Parathyroid adenoma (tissue), 2 donors: ENCODE measurements at regions not wholly inside any gene's neighbourhood (a gene's known extent, or its start where the extent isn't known, plus 50 kb on each side); places are given as distances from the start of the nearest gene placed in this dataset.

ENCODE experiments used
- H2AFZ ChIP-seq: fragments of 300-600 bp; sonication (generic); one replicate; pipeline ENCODE4 v1.7.0; 2017; ENCODE audit warnings: antibody characterized with exemption, mild to moderate bottlenecking
- H3K27ac ChIP-seq: fragments of 300-600 bp; sonication (generic); one replicate; pipeline ENCODE4 v1.7.0; 2017
- H3K27me3 ChIP-seq: fragments of 300-600 bp; sonication (generic); one replicate; pipeline ENCODE4 v1.7.0; 2017; ENCODE audit warnings: low read length; ENCODE audit not compliant: control insufficient read depth, insufficient read depth
- H3K36me3 ChIP-seq: fragments of 300-600 bp; sonication (generic); one replicate; pipeline ENCODE4 v1.7.0; 2017; ENCODE audit warnings: low read length; ENCODE audit not compliant: control insufficient read depth, insufficient read depth
- H3K4me1 ChIP-seq: fragments of 300-600 bp; sonication (generic); one replicate; pipeline ENCODE4 v1.7.0; 2017; ENCODE audit warnings: control low read depth
- H3K4me2 ChIP-seq: fragments of 300-600 bp; sonication (generic); one replicate; pipeline ENCODE4 v1.7.0; 2017; ENCODE audit warnings: low read length
- H3K4me3 ChIP-seq: fragments of 300-600 bp; sonication (generic); one replicate; pipeline ENCODE4 v1.7.0; 2017; ENCODE audit warnings: low read depth, low read length
- H3K79me2 ChIP-seq: fragments of 300-600 bp; sonication (generic); one replicate; pipeline ENCODE4 v1.7.0; 2017; ENCODE audit warnings: control low read depth
- H3K9ac ChIP-seq: fragments of 300-600 bp; sonication (generic); one replicate; pipeline ENCODE4 v1.7.0; 2017; ENCODE audit warnings: mild to moderate bottlenecking
- H3K9me3 ChIP-seq: fragments of 300-600 bp; sonication (generic); one replicate; pipeline ENCODE4 v1.7.0; 2017; ENCODE audit warnings: low read length; ENCODE audit not compliant: control insufficient read depth
- CTCF ChIP-seq: fragments of 300-600 bp; sonication (generic); IDR thresholded peaks from one replicate; pipeline ENCODE4 v1.7.0; 2017; ENCODE audit warnings: antibody characterized with exemption, mild to moderate bottlenecking
- donor health status: primary hyperparathyroidism.

GRCh38 chr1:22350924-22351767, 100.5 kb upstream of the ZBTB40 start:
- no peak overlapping the region for H3K27ac ChIP-seq
- H3K4me1 ChIP-seq = no peaks in the 10 kb centered on the region
- no peaks in the 10 kb centered on the region for H3K9me3 ChIP-seq
- no peak overlapping the region for H3K4me2 ChIP-seq
- no peaks in the 10 kb centered on the region for H3K79me2 ChIP-seq
- H3K27me3 ChIP-seq = no peaks in the 10 kb centered on the region
- H2AFZ ChIP-seq = no peak overlapping the region
- TF ChIP-seq CTCF = no peak
- no peak overlapping the region for H3K9ac ChIP-seq
- H3K36me3 ChIP-seq = no peaks in the 10 kb centered on the region
- no peak overlapping the region for H3K4me3 ChIP-seq

- no peak for TF ChIP-seq CTCF
- Histone ChIP-seq H3K36me3 (no peaks in the 10 kb centered on the region), H3K4me3 (no peak overlapping the region), H3K9ac (no peak overlapping the region), H3K4me2 (no peak overlapping the region), H3K79me2 (no peaks in the 10 kb centered on the region), H3K27ac (no peak overlapping the region), H3K9me3 (no peaks in the 10 kb centered on the region), H3K27me3 (no peaks in the 10 kb centered on the region), H2AFZ (no peak overlapping the region), H3K4me1 (no peaks in the 10 kb centered on the region)
Observed at GRCh38 chr1:22351768-22352080, 99.9 kb upstream of the ZBTB40 start.

GRCh38 chr1:22352355-22352754, 99.3 kb upstream of the ZBTB40 start:
- Histone ChIP-seq H3K4me3 (no peak overlapping the region), H3K4me1 (no peaks in the 10 kb centered on the region), H2AFZ (no peak overlapping the region), H3K27me3 (no peaks in the 10 kb centered on the region), H3K79me2 (no peaks in the 10 kb centered on the region), H3K36me3 (no peaks in the 10 kb centered on the region), H3K27ac (no peak overlapping the region), H3K9me3 (no peaks in the 10 kb centered on the region), H3K9ac (no peak overlapping the region), H3K4me2 (no peak overlapping the region)
- TF ChIP-seq CTCF = no peak

- H3K4me2 ChIP-seq = no peak overlapping the region
- H3K79me2 ChIP-seq = no peaks in the 10 kb centered on the region
- H3K27me3 ChIP-seq = no peaks in the 10 kb centered on the region
- H3K4me3 ChIP-seq = no peak overlapping the region
- no peaks in the 10 kb centered on the region for H3K9me3 ChIP-seq
- no peak overlapping the region for H3K9ac ChIP-seq
- H2AFZ ChIP-seq = no peak overlapping the region
- no peaks in the 10 kb centered on the region for H3K36me3 ChIP-seq
- no peak for TF ChIP-seq CTCF
- no peak overlapping the region for H3K27ac ChIP-seq
- H3K4me1 ChIP-seq = no peaks in the 10 kb centered on the region
Observed at GRCh38 chr1:22352896-22353295, 98.8 kb upstream of the ZBTB40 start.

DNA sequence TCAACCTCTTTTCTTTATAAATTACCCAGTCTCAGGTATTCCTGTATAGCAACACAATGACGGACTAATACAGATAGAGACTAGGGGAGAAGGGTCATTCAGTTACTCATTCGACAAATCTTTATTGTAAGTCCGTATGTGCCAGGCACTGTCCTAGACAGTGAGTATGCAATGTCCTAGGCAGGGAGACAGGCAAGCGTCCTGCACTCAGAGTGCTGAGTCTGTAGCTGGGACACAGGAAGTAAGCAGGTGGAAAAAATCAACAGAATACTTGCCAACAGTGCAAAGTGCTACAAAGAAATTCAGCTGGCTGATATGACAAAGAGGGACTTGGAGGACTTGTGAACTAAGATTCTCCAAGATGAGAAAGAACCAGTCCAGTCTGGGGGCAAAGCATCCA, 92.2 kb upstream of the ZBTB40 start:
- H3K4me2 ChIP-seq = no peak overlapping the region

More for the DNA sequence above, 92.2 kb upstream of the ZBTB40 start:
- Histone ChIP-seq H3K9ac (no peak overlapping the region), H3K27ac (no peak overlapping the region), H3K4me1 (no peaks in the 10 kb centered on the region), H3K79me2 (no peaks in the 10 kb centered on the region), H3K9me3 (no peaks in the 10 kb centered on the region), H2AFZ (no peak overlapping the region), H3K4me3 (no peak overlapping the region), H3K27me3 (no peaks in the 10 kb centered on the region), H3K36me3 (no peaks in the 10 kb centered on the region)
- no peak for TF ChIP-seq CTCF
